ENCODE measurements at regions not wholly inside any gene's neighbourhood (a gene's known extent, or its start where the extent isn't known, plus 50 kb on each side); places are given as distances from the start of the nearest gene placed in this dataset.
A peak's percentile ranks its signal among the peaks of the same experiment; 100 is the strongest.

DNA sequence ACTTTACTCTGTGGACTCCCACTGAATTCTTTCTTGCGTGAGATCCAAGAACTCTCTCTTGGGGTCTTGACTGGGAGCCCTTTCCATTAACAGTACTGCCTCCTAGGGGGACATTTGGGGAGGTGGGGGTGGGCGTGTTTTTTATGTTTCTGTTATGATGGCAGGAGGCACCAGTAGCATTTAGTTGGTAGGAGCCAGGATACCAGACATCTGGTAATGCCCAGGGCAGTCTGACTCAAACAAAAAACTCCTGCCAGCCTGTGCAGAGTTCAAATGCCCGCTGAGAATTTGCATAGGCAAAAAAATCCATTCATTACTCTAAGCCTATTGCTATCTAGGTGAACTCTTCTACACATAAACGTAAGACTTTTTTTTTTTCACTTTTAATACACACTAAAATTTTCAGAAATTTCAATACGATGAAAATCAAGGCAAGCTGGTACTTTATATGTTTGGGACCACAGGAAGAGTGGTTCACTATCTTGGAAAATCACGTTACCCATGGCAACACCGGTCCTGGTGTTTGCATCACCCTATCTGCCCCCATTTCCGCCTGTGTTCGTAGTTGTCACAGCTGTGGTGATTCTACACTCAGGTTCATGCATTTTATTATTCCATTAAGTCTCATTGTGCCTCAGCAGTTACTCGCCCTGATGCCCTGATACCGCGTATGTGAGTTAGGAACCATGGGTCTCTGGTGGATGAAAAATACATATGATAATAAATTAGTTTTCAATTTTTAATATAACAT lies 121.1 kb upstream of the XYLT1 start:
- DNase-seq (ENCODE audit: low spot score): no peak
- TF ChIP-seq, protein P1, sequence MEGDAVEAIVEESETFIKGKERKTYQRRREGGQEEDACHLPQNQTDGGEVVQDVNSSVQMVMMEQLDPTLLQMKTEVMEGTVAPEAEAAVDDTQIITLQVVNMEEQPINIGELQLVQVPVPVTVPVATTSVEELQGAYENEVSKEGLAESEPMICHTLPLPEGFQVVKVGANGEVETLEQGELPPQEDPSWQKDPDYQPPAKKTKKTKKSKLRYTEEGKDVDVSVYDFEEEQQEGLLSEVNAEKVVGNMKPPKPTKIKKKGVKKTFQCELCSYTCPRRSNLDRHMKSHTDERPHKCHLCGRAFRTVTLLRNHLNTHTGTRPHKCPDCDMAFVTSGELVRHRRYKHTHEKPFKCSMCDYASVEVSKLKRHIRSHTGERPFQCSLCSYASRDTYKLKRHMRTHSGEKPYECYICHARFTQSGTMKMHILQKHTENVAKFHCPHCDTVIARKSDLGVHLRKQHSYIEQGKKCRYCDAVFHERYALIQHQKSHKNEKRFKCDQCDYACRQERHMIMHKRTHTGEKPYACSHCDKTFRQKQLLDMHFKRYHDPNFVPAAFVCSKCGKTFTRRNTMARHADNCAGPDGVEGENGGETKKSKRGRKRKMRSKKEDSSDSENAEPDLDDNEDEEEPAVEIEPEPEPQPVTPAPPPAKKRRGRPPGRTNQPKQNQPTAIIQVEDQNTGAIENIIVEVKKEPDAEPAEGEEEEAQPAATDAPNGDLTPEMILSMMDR (IDR thresholded peaks at IDR 0.05; ENCODE audit: extremely low read depth, insufficient read depth, missing control alignments): no peak
- in situ Hi-C loops (cut with MboI; ENCODE audit: low pct_unique_long_range_greater_than_20kb, low sequenced_read_pairs, unreplicated experiment): loop anchor here (25.0 kb wide), 1 partner anchor 730 kb away; no protein-coding TSS in a partner anchor

DNA sequence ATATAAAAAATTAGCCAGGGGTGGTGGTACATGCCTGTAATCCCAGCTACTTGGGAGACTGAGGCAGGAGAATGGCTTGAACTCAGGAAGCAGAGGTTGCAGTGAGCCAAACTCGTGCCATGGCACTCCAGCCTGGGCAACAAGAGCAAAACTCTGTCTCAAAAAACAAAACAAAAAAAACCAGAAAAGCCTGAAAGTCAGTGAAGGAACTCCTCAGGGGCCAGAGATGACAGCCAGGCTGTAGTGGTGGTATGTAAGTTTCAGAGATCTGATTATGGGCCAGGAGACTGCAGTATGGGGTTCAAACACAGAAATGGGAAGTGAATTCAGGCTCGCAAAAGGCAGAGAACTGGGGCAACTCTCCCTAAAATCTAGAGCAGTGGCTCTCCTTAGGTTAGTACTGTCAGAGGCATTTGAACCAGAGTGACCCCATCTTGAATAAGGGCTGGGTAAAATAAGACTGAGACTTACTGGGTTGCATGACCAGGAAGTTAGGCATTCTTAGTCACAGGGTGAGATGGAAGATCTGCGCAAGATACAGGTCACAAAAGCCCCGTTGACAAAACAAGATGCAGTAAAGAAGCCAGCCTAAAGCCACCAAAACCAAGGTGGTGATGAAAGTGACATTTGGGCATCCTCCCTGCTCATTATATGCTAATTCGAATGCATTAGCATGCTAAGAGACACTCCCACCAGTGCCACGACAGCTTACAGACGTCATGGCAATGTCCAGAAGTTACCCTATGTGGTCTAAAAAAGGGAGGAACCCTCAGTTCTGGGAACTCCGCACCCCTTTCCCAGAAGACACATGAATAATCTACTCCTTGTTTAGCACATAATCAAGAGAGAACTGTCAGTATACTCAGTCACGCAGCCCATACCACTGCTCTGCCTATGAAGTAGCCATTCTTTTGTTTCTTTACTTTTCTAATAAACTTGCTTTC lies 120.2 kb upstream of the XYLT1 start:
- in situ Hi-C loops (cut with MboI; ENCODE audit: low pct_unique_long_range_greater_than_20kb, low sequenced_read_pairs, unreplicated experiment): loop anchor here (25.0 kb wide), 1 partner anchor 729 kb away; no protein-coding TSS in a partner anchor
- no peak for DNase-seq (ENCODE audit: low spot score)
- TF ChIP-seq, protein P1 (IDR thresholded peaks at IDR 0.05; ENCODE audit: extremely low read depth, insufficient read depth, missing control alignments): no peak

DNA sequence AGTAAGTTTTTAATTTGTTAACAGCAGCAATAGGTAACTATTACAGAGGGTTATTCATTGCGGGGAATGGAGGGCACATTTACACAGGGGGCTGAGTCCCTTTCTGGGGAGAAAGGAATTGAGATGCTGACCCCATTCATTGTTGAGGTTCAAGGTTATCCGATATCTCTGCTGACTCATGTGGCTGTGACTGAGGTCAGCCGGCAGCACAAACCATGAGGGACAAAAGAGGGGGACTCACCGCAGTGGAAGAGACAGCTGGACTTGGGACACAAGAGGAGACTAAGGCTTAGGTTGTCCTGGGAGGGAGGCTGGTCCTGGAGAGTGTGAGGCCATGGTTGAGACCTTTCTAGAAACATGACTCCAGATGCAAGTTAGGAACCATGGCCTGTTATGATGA lies 119.1 kb upstream of the XYLT1 start:
- in situ Hi-C loops (cut with MboI; ENCODE audit: low pct_unique_long_range_greater_than_20kb, low sequenced_read_pairs, unreplicated experiment): loop anchor here (25.0 kb wide), 1 partner anchor 728 kb away; no protein-coding TSS in a partner anchor
- TF ChIP-seq, protein P1 (IDR thresholded peaks at IDR 0.05; ENCODE audit: extremely low read depth, insufficient read depth, missing control alignments): no peak
- DNase-seq (ENCODE audit: low spot score): no peak

DNA sequence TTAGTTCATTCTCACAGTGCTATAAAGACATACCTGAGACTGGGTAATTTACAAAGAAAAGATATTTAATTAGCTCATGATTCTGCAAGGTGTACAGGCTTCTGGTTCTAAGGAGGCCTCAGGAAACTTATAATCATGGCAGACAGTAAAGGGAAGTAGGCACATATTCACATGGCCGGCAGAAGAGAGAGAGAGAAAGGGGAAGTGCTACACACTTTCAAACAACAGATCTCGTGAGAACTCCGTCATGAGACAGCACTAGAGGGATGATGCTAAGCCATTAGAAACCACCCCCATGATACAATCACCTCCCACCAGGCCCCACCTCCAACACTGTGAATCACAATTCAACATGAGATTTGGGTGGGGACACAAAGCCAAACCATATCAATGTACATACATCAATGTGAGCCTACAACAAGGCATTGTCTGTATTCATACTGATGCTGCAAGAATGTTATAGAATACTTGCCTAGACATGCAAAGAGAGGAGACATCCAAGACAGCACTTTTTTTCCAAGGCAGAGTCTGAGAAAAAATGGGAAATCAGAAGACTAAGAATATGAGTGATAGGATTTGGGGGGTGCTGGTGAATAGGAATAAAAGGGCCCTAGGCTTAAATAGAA lies 114.8 kb upstream of the XYLT1 start:
- DNase-seq (ENCODE audit: low spot score): no peak
- in situ Hi-C loops (cut with MboI; ENCODE audit: low pct_unique_long_range_greater_than_20kb, low sequenced_read_pairs, unreplicated experiment): loop anchor here (25.0 kb wide), 1 partner anchor 723 kb away; no protein-coding TSS in a partner anchor
- TF ChIP-seq, protein P1 (IDR thresholded peaks at IDR 0.05; ENCODE audit: extremely low read depth, insufficient read depth, missing control alignments): no peak

DNA sequence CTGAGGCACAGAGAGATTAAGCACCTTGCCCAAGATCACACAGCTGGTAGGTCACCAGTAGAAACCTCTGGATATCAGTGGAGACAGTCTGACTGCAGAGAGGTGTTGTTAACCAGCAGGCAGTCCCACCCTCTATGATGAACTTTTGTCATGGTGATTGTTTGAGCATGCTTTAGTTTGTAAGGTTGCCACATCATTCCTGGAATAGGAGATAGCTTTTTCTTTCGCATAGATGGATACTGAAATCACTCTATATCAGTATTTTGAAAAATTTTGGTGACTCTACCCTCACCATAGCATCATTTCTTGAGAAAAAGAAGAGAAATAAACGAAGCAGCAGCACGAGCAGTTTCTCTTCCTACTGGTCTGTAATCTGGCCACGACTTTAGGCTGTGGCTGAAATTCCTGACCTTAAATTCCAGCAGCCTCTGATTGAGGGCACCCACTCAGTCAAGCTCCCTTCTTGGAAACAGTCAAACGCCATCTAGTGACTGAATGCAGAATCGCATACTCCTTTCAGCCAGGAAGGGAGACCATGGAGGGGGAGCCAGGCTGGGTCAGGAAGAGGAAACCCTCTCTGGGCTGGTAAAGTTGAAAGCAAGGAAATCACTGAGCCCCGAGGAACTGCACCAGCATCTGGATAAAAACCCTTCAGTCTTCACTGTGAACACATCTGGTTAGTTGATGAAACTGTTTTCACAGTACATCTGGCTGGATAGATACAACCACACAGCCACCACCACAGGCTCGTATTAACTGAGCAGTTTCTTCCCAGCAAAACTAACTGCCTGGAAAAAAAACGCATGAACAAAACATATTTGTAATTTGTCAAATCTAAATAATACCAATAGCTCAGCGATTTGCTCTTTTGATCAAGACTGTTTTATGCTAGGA lies 108.5 kb upstream of the XYLT1 start:
- TF ChIP-seq, protein P1 (IDR thresholded peaks at IDR 0.05; ENCODE audit: extremely low read depth, insufficient read depth, missing control alignments): peak; percentile 89
- in situ Hi-C loops (cut with MboI; ENCODE audit: low pct_unique_long_range_greater_than_20kb, low sequenced_read_pairs, unreplicated experiment): loop anchor here (25.0 kb wide), 1 partner anchor 717 kb away; no protein-coding TSS in a partner anchor
- DNase-seq (ENCODE audit: low spot score): peak; percentile 54

All from GM13977 (cell line).